GM21367 (cell line): ENCODE measurements at regions not wholly inside any gene's neighbourhood (a gene's known extent, or its start where the extent isn't known, plus 50 kb on each side); places are given as distances from the start of the nearest gene placed in this dataset.

Experiments
- ATAC-seq: cut with Tn5 transposase; IDR thresholded peaks from one replicate; pipeline ENCODE4 v1.9.1; 2021; ENCODE audit not compliant: unreplicated experiment

DNA sequence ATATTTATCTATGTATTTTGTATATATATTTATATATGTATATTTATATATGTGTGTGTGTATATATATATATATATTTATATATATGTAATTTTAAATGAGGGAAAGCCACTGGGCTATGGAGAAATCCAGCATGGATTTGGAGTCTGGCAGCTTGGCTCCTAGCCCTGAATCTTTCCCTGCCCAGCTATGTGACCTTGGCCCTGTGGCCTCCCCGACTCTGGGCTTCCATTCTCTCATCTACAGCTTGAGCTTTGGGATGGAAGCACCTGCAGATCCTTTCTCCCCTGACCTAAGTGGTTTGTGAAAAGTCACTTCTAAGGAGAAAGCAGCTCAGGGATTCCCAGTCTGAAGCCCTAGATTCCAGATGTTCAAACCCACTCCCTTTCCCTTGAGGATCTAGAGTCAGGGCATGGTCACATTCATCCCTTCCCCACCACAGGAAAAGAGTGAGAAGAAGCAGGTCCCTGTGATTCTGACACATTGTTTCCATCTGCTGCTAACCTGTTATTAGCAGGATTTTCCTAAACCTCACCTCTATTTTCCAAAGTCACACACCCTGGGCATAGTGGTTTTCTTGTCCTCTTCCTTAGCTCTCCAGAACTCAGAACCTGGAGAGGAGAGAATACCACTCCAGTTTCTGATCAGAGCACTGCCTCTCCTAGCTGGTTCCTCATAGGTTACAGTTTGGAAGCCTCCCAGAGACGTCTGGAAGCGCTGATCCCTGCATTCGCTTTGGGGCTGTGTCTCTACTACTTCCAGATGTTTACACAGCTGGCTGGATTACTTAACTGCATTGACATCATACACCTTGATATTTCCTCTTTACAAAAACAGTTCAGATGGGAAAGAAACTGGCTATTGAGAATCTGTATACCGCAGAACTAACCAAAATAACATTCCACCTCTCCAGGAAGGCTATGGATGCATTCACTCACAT is 327.5 kb upstream of the ZMIZ1 start:
- ATAC-seq: no peak

DNA sequence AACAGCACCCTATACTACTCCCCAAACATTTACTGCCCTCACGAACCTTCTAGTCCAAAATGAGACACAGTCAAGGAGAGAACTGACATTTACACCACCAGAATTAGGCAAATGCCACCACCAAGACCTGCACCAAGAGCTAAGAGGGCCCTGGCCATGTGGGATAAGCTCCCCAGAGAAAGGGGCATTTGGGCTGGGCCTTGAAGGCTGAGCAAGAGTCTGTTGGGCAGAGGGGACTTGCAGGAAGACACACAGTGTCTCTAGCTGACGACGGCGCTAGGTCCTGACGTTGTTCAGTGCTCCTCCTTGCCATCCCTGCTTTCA is 326.4 kb upstream of the ZMIZ1 start:
- ATAC-seq: no peak

DNA sequence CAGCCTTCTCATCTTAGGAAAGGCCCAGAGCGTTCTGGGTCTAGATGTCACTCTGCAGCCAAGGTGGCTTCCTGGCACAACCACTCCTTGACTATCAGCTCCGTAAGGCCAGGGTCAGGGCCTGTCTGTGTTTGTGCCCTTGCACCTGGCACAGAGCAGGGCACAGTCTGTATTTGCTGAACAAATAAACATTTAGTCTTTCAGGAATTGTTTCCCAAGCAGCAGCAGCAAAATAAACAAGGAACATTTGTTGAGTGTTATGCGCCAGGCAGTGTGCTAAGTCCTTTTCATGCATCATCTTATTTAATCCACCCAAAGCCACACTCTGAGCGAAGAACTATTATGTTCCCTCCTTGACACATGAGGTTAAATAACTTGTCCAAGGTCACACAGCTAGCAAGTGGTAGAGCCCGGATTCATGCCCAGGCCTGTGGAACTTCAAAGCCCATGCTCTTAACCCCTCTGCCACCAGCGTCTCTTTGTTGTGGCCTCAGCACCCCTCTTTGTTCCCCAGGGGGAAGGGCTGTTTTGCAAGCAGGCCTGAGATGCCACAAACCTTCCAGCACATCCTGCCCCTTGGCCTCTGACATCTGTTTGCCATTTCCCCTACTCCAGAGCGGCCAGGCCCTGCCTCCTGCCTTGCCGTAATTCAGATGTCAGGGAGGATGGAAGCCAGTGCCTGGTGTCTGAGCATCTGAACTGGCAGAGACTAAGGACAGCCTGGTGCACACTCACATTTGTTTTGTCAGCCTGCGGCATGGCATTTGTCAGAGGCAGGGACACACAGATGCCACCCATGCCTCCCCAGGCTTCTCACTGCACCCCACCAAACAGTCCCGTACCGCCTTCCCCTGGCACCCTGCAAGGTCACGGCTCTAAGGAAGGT is 325.8 kb upstream of the ZMIZ1 start:
- no peak for ATAC-seq

DNA sequence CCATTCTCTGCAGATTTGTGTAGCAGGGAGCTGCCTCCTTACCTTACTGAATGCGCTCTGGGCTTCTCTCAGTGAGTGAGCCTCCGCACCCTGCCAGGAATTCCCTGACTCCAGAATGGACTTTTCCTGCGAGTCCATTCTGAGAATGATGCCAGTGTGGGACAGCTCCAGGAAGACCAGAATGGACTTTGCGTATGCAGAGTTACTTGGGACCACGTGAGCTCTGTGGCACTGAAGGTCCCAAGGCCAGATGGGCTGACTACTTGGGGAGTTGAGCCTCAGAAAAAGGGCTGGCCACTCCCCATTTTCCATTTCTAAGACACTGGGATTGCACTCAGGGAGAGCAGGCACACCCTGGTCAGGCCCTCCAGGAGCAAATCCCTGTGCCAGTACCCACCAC is 324.7 kb upstream of the ZMIZ1 start:
- no peak for ATAC-seq

DNA sequence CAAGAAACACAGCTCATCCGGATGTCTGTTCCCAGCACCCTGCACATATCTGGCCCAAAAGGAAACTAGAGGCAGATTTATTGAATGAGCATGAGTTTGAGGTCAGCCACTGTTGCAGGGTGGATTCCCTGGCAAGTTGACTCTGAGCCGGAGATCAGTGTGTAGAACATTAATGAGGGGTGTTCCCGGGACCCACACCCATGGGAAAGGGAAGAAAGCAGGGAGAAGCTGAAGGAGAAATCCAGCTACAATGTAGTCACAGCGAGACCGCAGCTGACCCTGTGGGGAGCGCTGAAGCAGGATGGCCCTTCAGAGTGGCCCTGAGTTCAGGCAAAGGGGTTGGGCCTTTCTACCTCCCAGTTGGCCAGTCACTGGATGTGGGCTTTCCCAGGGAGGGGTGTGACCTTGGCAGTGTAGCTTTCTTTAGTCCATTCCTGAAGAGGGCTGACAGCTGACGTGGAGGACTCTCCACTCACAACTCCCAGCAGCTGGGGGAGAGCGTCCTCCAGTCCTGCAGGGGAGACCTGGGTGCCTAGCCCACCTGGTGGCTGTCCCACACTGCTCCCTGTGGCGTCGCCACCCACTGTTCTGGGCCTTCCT is 324.2 kb upstream of the ZMIZ1 start:
- ATAC-seq: no peak

DNA sequence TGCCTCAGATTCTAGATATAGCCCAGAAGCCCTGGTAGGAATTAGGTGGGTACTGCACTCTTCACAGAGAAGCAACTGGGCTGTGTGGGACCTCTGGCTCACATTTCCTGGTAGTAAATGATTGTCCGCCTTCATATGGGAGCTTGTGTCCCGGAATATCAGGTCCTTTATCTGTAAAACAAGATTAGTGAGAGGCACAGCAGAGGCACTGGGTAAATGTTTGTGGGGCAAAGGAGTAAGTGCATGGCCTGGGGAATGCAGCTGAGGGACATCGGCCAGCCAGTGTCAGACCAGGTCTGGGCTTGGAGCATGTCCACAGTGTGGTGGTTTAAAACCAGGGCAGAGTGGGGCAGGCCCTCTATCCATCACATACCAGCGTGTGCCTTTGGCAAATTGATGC is 323.3 kb upstream of the ZMIZ1 start:
- no peak for ATAC-seq

DNA sequence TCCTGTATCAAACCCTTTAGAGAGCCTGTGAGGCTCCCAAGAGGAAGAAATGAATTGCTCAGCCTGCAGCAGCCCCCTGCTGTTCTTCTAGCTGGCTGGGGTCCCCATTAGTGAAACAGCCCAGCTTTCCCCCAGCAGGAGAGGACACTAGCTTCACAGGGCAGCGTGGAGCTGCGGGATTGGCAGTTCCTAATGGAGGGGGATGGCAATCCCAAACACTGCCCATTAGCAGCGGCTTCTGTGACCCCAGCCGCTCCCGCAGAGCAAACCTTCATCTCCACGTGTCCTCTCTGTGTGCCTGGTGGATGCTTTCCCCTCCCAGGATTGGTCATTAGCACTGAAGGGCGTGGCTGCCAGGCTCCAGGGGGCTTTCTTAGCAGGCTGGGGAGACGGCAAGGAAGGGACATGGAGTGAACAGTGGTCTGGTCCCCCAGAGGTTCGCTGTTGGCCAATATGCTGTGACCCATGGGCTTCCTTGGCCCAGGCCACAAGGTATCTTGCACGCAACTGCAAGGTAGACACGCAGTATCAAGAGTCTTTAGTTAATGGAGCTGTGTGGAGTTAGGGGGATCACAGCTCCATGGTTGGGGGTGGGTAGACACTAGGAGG is 322.5 kb upstream of the ZMIZ1 start:
- ATAC-seq: no peak

DNA sequence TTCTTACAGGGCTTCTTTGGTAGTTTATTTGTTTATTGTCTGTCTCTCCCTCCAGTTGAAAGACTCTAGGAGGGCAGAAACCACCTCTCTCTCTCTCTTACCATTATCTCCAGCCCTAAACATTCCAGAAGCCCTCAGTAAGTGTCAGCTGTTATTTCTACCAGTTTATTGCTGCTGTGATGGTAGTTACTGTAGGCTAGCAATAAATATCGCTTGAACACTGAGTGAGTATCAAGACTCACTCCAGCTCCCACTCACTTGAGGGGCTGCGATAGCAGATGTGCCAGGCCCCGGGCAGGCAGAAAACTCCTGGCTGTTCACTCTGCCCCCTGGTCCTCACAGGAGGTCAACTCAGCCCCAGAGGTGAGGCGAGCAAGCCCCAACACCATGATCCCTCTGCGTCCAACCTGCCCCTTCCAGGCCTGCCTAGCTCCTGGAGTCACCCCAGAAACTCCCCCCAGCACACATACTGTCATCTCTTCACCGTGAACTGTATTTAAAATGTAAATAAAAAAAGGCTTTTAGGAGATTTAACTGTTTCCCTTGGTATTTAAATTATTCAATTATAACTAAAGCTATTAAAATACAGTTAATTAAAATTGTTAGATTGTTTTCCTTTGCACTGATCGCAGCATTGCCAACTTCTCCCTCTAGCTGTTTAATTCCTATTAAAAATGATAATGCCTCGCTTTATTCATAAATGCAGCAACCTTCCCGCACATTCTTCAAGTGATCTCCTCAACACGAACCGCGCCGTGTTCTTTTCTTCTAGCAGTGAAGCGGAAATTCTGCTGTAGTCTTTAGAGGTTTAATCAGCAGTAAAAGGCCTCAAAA is 321.1 kb upstream of the ZMIZ1 start:
- no peak for ATAC-seq

DNA sequence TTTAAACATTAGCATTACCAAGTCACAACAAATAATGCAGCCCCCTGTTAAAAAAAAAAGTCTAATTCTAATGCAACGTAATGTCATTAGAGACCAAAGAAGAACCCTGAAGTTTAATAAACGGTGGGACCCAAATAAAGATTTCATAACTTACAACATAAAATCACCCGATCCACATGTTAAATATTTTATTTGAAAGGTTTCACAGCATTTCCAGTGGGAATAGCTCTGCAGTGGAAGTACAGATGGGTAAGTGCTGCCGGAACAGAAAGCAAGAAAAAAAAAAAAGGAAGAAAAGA is 320.6 kb upstream of the ZMIZ1 start:
- ATAC-seq: no peak

DNA sequence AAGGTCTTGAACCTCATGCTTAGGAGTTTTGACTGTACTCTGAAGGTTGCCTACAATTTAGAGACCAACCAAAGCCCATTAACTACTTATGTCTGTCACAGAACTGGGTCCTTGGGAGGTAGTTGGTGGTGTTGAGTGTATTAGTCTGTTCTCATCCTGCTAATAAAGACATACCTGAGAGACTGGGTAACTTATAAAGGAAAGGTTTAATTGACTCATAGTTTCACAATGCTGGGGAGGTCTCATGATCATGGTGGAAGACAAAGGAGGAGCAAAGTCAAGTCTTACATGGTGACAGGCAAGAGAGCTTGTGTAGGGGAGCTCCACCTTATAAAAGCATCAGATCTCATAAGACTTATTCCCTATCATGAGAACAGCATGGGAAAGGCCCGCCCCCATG is 319.6 kb upstream of the ZMIZ1 start:
- no peak for ATAC-seq

DNA sequence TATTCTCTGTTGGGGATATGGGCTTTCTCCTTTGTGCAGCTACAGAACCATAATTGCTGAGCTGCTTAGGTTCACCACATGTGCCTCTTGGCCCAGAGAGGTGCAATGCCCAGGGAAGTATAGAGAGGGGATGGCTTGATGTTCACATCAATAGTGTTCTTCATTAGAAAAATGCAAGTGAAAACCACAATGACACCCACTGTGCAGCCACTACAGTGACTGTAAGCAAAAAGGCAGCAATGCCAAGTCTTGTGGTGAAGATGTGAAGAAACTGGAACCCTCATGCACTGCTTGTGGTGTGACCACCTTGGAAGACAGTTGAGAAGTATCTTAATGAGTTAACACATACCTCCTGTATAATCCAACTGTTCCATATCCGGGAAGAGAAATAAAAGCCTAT is 318.9 kb upstream of the ZMIZ1 start:
- ATAC-seq: no peak

DNA sequence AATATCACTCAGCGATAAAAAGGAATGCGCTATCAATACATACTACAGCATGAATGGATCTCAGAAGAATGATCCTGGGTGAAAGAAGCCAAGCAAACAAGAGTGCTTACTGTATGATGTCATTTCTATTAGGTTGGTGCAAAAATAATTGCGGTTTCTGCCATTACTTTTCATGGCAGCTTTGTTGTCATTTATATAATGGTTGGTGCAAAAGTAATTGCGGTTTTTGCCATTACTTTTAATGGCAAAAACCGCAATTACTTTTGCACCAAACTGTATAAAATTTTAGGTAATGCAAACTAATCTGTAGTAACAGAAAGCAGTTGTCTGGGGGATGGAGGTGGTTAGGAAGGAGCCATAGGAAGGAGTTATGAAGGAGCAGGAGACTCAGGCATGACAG is 318.3 kb upstream of the ZMIZ1 start:
- ATAC-seq: no peak

DNA sequence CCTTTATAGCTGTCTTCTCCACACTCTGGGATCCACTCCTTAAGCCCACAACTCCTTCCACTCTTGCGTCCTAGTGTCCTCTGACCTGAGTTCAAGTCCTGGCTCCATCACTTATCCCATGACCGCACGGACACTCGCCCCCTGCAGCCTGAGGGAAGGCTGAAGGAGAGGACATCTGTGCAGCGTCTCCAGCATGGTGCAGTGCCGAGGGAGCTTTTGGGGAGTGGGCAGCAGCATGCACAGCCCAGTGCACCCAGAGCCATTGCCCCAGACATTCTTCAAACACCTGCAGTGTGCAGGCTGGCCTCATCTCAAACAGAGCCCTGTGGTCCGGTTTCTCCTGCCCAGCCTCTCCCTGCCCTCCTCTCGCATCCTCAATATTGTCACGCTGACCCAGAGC is 317.1 kb upstream of the ZMIZ1 start:
- ATAC-seq: no peak

DNA sequence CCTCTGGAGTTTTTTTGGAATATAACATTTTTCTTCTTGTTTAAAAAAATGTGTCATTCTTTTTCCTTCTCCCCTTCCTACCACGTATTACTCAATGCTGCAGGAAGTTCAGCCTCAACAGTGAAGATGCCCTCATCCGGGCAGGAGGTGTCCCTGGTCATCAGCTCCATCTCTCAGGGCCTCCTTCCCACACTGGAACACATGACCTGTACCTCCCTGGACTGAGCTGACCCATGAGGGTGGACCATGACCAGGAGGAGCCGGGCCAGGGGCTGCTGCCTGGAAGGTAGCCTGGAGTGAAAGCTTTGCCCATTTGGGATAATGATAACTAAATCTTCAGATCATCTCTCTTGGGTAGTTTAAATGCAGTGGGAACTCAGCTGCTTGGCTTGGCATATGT is 316.5 kb upstream of the ZMIZ1 start:
- no peak for ATAC-seq

DNA sequence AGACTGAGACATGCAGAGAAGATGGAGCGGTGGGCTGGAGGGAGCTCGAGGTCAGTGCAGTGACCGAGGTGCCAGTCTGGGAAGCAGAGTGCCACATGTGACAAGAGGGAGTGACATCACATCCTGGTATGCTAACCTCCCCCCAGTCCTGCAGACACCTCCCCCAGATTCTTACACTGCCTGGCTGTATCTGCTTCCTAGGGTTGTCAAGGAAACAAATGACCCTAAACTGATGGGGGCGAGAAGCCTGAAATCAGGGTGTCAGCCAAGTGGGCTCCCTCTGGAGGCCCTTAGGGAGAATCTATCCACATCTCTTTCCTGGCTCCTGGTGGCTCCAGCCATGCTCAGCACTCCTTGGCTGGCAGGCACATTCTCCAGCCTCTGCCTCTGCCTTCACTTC is 316.1 kb upstream of the ZMIZ1 start:
- no peak for ATAC-seq

DNA sequence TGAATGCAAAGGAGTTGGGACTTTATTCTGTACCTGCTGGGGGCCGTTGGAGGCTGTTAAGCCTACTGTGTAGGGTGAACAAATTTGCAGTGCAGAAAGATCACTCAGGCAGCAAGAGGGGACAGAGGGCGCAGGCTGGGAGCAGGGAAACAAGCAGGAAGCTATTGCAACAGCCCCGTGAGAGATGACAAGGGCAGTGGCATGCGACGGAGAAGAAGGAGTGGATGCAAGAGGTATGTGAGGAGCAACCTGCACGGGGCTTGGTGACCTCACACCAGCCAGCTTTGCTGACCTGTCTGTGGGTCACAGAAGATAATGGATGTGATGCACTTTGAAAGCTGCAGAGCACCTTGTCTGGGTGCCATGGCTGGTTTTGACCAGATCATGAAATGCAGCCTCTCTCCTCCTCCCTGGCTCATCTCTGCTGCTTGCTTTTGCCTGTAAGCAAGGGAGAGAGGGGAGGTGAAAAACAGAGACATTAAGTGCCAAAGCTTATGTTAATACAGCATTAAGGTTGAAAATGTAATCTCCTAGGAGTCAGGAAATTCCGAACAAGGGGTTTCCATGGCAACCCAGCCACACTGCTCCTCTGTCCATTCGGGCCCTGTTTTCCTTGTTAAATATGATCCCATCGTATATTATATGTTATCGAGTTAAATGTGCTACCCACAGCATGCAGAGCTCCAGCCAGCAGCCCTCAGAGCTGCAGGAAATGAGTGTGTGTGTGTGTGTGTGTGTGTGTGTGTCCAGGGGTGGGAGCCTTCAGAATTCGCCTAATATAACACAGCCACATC is 314.3 kb upstream of the ZMIZ1 start:
- no peak for ATAC-seq

DNA sequence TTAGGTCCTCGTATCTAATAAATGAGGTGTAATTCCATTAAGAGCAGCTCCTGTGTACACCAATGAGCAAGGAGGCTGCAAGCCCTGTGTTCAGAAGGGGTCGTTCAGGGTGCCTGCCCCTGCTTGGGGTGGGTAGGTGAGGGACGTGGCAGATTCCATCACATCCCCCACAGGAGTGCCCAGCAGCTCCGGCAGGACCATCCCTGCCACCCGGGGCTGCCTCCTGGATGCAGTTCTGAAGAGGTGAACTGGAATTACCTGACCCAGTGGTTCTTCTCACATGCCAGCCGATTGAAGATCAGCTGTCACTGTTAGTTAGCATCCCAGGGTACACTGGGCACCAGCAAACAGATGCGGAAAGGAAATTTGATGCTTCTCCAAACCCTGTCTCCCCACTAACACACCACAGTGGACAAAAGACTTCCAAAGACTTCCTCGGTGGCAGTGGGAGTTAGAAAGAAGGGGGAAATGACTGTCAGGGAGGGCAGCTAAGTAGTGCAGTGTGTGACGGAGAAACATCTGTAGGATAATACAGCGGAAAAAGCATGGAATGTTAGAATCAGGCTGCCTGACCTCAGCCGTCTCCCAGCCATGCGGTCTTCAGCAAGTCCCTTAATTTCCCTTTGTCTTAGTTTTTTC is 313.6 kb upstream of the ZMIZ1 start:
- ATAC-seq: no peak

DNA sequence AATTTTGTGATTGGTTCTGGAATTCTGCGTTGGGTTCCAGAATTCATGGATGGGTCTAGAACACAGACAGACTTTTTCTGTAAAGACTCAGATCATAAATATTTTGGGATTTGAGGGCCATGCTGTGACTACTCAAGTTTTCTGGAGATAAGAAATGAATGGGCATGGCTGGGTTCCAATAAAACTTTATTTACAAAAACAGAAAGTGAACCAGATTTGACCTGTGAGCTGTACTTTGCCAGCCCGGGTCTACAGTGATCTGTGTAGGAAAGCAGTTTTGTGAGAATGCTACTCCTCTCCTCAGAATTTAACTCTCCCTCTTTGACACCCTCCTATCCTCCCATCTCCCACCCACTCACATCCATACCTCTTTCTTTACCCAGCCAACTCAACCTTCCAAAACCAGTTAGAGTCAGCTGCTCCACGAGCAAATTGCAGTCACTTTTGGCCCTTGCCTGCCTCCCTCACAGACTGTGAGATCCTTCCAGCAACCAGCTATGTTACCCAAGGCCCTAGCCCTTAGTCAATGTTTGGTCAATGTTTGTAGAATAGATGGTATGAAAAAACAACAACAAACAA is 312.8 kb upstream of the ZMIZ1 start:
- ATAC-seq: no peak
